Sigmoid colon (tissue), 6 donors: ENCODE measurements at regions not wholly inside any gene's neighbourhood (a gene's known extent, or its start where the extent isn't known, plus 50 kb on each side); places are given as distances from the start of the nearest gene placed in this dataset.

ENCODE experiments used
- DNase-seq: peaks from one replicate; pipeline ENCODE4 v3.0.0-alpha.2; 2019
- H3K27ac ChIP-seq, 4 donors: fragments of 200-600 bp; sonication (generic); one replicate each; pipeline ENCODE4 v1.5.1; 2016 to 2019; ENCODE audit warnings: mild to moderate bottlenecking in 1 of 4
- H3K27me3 ChIP-seq, 3 donors: fragments of 200-600 bp; sonication (generic); one replicate each; pipeline ENCODE4 v1.5.1; 2019; ENCODE audit warnings: mild to moderate bottlenecking in 1 of 3
- H3K36me3 ChIP-seq, 4 donors: fragments of 200-600 bp; sonication (generic); one replicate each; pipeline ENCODE4 v1.5.1; 2016 to 2019
- H3K4me1 ChIP-seq, 4 donors: fragments of 200-600 bp; sonication (generic); one replicate each; pipeline ENCODE4 v1.5.1; 2017 to 2019
- H3K4me3 ChIP-seq, 4 donors: fragments of 200-600 bp; sonication (generic); one replicate each; pipeline ENCODE4 v1.5.1; 2017 to 2019; ENCODE audit warnings: mild to moderate bottlenecking in 2 of 4, moderate library complexity in 1 of 4
- H3K9me3 ChIP-seq, 4 donors: fragments of 200-600 bp in 3 of 4; sonication (generic) in 3 of 4; one replicate each; pipeline versions ENCODE4 v1.5.1 to v1.6.1; 2013 to 2019
- EP300 ChIP-seq, 4 donors: sonication (generic); formaldehyde crosslinking; IDR thresholded peaks; one replicate each; pipeline ENCODE4 v1.6.1; 2017; ENCODE audit warnings: antibody characterized with exemption in 4 of 4
- POLR2A ChIP-seq, 2 donors: fragments of 450-650 bp; IDR thresholded peaks; one replicate each; pipeline ENCODE4 v1.6.1; 2016; ENCODE audit warnings: antibody characterized with exemption in 2 of 2, mild to moderate bottlenecking in 2 of 2, moderate library complexity in 2 of 2
- POLR2AphosphoS5 ChIP-seq, 4 donors: sonication (generic); formaldehyde crosslinking; IDR thresholded peaks; one replicate each; pipeline ENCODE4 v1.6.1; 2017; ENCODE audit warnings: antibody characterized with exemption in 4 of 4
- WGBS, 2 donors: extraction: QIAGEN DNeasy Blood & Tissue Kit; methylation state at CpG; one replicate each; pipeline ENCODE4 v1.1.7; 2013; 5-methylcytosine and 5-hydroxymethylcytosine counted together
- intact Hi-C: fragments of 100-400 bp; cut with DNase I; formaldehyde crosslinking; loops from one replicate; pipeline ENCODE4 v1.15.1; 2023
- TF ChIP-seq, protein P1 (sequence below), 4 experiments: fragments of 450-650 bp in 3 of 4; fragments of 200-600 bp in 1 of 4; IDR thresholded peaks; one replicate each; pipeline ENCODE4 v1.5.1; 2016 to 2019; ENCODE audit warnings: antibody characterized with exemption in 4 of 4, mild to moderate bottlenecking in 3 of 4, moderate library complexity in 2 of 4
- donor health status: healthy with polysubstance abuse.
- donor health status: healthy.

DNA sequence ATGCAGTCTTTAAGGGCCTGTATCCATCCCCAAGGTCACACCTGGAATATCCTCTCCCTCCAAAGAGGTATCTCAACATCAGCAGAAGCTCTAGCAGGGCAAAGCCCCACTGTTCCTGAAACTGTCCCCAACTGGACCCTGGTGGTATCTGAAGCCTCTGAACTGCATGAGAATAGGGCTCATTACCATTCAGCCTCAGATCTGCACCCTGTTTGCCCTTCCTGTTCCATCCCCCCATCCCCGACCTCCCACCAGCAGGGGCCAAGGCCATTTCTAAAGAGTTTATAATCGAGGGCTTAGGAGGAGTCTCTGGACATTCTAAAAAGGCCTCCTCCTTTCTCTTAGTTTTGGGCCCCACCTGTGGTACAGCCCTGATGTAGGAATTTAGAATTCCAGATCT is 74.0 kb upstream of the THY1 start:
- intact Hi-C loops, result no loop called here
- H3K27me3 ChIP-seq, result peaks cover 0 to 6% (median 0%) of the 10 kb centered on the region in 3 donors
- WGBS, 2 donors, result 28 to 37% methylated on average over 2 of the region's 2 CpGs
- H3K4me3 ChIP-seq, result no peak overlapping the region
- no peaks in the 10 kb centered on the region for H3K4me1 ChIP-seq
- no peak overlapping the region for H3K27ac ChIP-seq
- TF ChIP-seq POLR2A (IDR thresholded peaks at IDR 0.05), result no peak
- TF ChIP-seq, protein P1, sequence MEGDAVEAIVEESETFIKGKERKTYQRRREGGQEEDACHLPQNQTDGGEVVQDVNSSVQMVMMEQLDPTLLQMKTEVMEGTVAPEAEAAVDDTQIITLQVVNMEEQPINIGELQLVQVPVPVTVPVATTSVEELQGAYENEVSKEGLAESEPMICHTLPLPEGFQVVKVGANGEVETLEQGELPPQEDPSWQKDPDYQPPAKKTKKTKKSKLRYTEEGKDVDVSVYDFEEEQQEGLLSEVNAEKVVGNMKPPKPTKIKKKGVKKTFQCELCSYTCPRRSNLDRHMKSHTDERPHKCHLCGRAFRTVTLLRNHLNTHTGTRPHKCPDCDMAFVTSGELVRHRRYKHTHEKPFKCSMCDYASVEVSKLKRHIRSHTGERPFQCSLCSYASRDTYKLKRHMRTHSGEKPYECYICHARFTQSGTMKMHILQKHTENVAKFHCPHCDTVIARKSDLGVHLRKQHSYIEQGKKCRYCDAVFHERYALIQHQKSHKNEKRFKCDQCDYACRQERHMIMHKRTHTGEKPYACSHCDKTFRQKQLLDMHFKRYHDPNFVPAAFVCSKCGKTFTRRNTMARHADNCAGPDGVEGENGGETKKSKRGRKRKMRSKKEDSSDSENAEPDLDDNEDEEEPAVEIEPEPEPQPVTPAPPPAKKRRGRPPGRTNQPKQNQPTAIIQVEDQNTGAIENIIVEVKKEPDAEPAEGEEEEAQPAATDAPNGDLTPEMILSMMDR (IDR thresholded peaks at IDR 0.05), result no peak
- TF ChIP-seq EP300 (IDR thresholded peaks at IDR 0.05), result no peak
- TF ChIP-seq POLR2AphosphoS5 (IDR thresholded peaks at IDR 0.05), result no peak
- no peak for DNase-seq
- H3K36me3 ChIP-seq, result no peaks in the 10 kb centered on the region
- no peaks in the 10 kb centered on the region for H3K9me3 ChIP-seq

DNA sequence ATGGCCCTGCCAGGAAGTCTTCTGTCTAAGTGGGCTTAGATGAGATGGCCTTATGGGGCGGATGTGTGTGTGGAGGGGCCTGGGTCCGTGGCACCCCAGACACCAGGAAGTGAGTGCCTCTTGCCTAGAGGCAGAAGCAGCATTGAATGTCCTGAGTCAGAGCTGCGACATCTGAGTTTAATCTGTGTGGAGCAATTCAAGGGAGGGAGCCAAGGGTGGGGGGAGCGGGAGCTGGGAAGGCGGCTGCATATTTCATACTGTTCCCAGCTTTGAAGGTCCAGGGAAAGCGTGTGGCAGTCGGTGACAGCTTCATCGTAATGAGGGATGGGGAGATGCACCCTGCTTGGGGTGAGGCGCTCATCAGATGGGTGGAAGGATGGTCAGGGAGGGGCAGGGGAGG is 73.5 kb upstream of the THY1 start:
- TF ChIP-seq EP300 (IDR thresholded peaks at IDR 0.05), result no peak
- TF ChIP-seq, protein P1 (IDR thresholded peaks at IDR 0.05), result no peak
- no peaks in the 10 kb centered on the region for H3K4me1 ChIP-seq
- H3K36me3 ChIP-seq, result no peaks in the 10 kb centered on the region
- H3K27ac ChIP-seq, result no peak overlapping the region
- no peak for DNase-seq
- 64 to 68% methylated on average over 9 of the region's 9 CpGs for WGBS, 2 donors
- peaks cover 0 to 6% (median 0%) of the 10 kb centered on the region in 3 donors for H3K27me3 ChIP-seq
- intact Hi-C loops, result no loop called here
- H3K9me3 ChIP-seq, result no peaks in the 10 kb centered on the region
- H3K4me3 ChIP-seq, result no peak overlapping the region

DNA sequence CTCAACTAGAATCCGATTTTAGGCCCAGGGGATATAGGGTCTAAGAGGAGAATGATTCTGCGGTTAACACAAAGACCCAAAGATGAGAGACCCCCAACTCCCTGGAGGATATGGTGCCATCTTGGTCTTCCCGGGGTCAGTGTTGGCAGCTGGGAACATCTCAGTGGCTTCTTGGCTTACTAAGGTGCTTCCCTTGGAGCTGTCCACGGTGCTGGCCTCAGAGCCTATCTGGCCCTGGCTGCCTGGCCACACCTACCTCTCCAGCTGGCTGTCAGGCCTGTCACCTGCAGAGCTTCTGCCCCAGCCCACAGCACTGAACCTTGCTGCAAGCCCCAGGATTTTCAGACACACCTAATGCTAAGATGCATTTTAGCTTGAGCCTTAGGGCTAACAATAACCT is 70.7 kb upstream of the THY1 start:
- no peak for DNase-seq
- no peaks in the 10 kb centered on the region for H3K36me3 ChIP-seq
- intact Hi-C loops, result no loop called here
- H3K27ac ChIP-seq, result no peak overlapping the region
- no peak for TF ChIP-seq POLR2A (IDR thresholded peaks at IDR 0.05)
- TF ChIP-seq, protein P1 (IDR thresholded peaks at IDR 0.05), result no peak
- no peak for TF ChIP-seq EP300 (IDR thresholded peaks at IDR 0.05)
- TF ChIP-seq POLR2AphosphoS5 (IDR thresholded peaks at IDR 0.05), result no peak
- no peaks in the 10 kb centered on the region for H3K9me3 ChIP-seq
- H3K4me1 ChIP-seq, result no peaks in the 10 kb centered on the region
- no peak overlapping the region for H3K4me3 ChIP-seq
- 48 to 55% methylated on average over 4 of the region's 4 CpGs for WGBS, 2 donors
- peaks cover 0 to 6% (median 0%) of the 10 kb centered on the region in 3 donors for H3K27me3 ChIP-seq

DNA sequence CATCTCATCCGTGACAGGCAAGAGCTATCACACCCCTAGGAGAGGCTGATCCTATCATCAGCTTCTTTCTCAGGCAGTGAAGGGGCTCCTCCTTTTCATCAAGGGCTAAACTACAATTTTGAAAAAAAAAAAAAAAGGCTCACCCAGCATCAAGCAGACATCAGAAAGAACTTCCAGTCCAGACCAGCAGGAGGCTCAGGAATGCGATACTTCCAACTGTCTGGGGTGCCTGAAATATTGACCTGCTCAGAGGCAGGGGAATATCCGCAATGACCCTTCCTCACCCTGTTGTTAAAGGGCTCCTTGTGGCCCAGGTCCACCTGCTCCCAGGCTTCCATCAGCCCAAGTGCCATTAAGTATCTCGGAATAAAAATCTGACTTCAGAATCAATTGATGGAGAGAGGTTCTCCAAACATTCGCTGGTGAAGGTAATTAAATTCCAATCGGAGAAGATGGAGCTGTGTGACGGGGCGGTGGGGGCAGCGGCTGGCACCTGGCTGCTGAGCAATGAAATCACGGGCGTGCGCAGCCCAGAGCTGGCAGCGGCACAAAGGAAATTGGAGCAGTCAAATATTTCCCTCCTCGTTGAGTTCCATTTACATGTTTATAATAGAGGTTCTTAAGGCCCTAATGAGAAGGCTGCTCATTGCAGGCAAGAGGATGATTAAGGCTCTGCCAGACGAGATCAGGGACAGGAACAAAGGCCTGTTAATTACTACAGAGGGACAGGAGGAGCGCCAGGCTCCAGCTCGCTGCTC is 69.0 kb upstream of the THY1 start:
- WGBS, 2 donors, result 71 to 77% methylated on average over 17 of the region's 17 CpGs
- Histone ChIP-seq H3K4me1 (no peaks in the 10 kb centered on the region), H3K27ac (no peak overlapping the region), H3K36me3 (no peaks in the 10 kb centered on the region), H3K4me3 (no peak overlapping the region), H3K9me3 (no peaks in the 10 kb centered on the region), H3K27me3 (peaks cover 0 to 6% (median 0%) of the 10 kb centered on the region in 3 donors)
- TF ChIP-seq, protein P1 (IDR thresholded peaks at IDR 0.05), result no peak
- no peak for TF ChIP-seq POLR2AphosphoS5 (IDR thresholded peaks at IDR 0.05)
- no peak for TF ChIP-seq POLR2A (IDR thresholded peaks at IDR 0.05)
- TF ChIP-seq EP300 (IDR thresholded peaks at IDR 0.05), result no peak
- intact Hi-C loops, result no loop called here
- DNase-seq, result no peak
